Calu3 (cell line): ENCODE measurements at regions not wholly inside any gene's neighbourhood (a gene's known extent, or its start where the extent isn't known, plus 50 kb on each side); places are given as distances from the start of the nearest gene placed in this dataset.

Experiments used
- BruUV-seq: library from RNA; stranded (reverse); fragments of 400-500 nt; replicated peaks from 2 replicates; lab custom pipeline; 2021; lab: Mats Ljungman, UMichigan
- CTCF ChIA-PET: fragments of 300-600 bp; sonication (Branson Sonifier 250); formaldehyde crosslinking; loops from one replicate; lab custom pipeline; 2022; ENCODE audit warnings: antibody characterized with exemption; lab: Charles Lee
- DNase-seq: peaks from one replicate; pipeline ENCODE4 v3.0.0; 2022
- H3K27ac Mint-ChIP-seq: one replicate; pipeline ENCODE4 v1.8.0; 2022; ENCODE audit warnings: mixed read lengths; ENCODE audit not compliant: unreplicated experiment
- H3K27me3 Mint-ChIP-seq: one replicate; pipeline ENCODE4 v1.8.0; 2022; ENCODE audit warnings: mixed read lengths; ENCODE audit not compliant: unreplicated experiment
- H3K36me3 Mint-ChIP-seq: one replicate; pipeline ENCODE4 v1.8.0; 2022; ENCODE audit warnings: mild to moderate bottlenecking, moderate library complexity, mixed read lengths; ENCODE audit not compliant: insufficient read depth, unreplicated experiment
- H3K4me1 Mint-ChIP-seq: one replicate; pipeline ENCODE4 v1.8.0; 2022; ENCODE audit warnings: mild to moderate bottlenecking, low read depth, mixed read lengths; ENCODE audit not compliant: unreplicated experiment
- H3K4me3 Mint-ChIP-seq: one replicate; pipeline ENCODE4 v1.8.0; 2022; ENCODE audit warnings: mild to moderate bottlenecking, low read depth, moderate library complexity, mixed read lengths; ENCODE audit not compliant: unreplicated experiment
- H3K9me3 Mint-ChIP-seq: one replicate; pipeline ENCODE4 v1.8.0; 2022; ENCODE audit warnings: low read depth, mixed read lengths; ENCODE audit not compliant: unreplicated experiment
- intact Hi-C: fragments of 100-400 bp; cut with micrococcal nuclease; formaldehyde crosslinking; loops from one replicate; pipeline ENCODE4 v1.10.0; 2022; ENCODE audit not compliant: unreplicated experiment
- TF ChIP-seq, protein P1 (sequence below): fragments of 200-600 bp; IDR thresholded peaks from one replicate; pipeline ENCODE4 v1.8.0; 2022; ENCODE audit warnings: antibody characterized with exemption; ENCODE audit not compliant: unreplicated experiment

DNA sequence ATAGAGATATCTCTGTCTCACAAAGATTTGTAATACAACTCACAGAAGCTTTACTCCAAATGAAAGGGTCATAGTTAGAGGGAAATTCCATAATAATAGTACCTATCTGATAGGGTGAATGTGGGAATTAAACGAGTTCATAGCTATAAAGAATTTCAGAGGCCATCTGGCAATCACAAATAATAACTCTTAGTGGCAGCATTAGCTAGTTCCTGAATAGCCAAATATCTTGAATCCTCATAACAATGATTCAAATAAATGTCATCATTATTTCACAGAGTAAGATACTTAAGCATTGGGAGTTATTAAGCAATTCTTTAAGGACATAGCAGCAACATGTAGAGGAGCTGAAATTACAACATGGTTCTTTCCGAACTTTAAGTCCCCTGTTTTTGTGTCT, 1265.0 kb upstream of the PIK3C3 start:
- CTCF ChIA-PET = no interaction called here
- H3K4me1 Mint-ChIP-seq = no peaks in the 10 kb centered on the region
- no TSS peak for BruUV-seq
- intact Hi-C loops = no loop called here
- no peak overlapping the region for H3K27ac Mint-ChIP-seq
- TF ChIP-seq, protein P1, sequence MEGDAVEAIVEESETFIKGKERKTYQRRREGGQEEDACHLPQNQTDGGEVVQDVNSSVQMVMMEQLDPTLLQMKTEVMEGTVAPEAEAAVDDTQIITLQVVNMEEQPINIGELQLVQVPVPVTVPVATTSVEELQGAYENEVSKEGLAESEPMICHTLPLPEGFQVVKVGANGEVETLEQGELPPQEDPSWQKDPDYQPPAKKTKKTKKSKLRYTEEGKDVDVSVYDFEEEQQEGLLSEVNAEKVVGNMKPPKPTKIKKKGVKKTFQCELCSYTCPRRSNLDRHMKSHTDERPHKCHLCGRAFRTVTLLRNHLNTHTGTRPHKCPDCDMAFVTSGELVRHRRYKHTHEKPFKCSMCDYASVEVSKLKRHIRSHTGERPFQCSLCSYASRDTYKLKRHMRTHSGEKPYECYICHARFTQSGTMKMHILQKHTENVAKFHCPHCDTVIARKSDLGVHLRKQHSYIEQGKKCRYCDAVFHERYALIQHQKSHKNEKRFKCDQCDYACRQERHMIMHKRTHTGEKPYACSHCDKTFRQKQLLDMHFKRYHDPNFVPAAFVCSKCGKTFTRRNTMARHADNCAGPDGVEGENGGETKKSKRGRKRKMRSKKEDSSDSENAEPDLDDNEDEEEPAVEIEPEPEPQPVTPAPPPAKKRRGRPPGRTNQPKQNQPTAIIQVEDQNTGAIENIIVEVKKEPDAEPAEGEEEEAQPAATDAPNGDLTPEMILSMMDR = no peak
- no peaks in the 10 kb centered on the region for H3K36me3 Mint-ChIP-seq
- no peaks in the 10 kb centered on the region for H3K27me3 Mint-ChIP-seq
- H3K9me3 Mint-ChIP-seq = peaks cover 8% of the 10 kb centered on the region
- H3K4me3 Mint-ChIP-seq = no peak overlapping the region
- no peak for DNase-seq

DNA sequence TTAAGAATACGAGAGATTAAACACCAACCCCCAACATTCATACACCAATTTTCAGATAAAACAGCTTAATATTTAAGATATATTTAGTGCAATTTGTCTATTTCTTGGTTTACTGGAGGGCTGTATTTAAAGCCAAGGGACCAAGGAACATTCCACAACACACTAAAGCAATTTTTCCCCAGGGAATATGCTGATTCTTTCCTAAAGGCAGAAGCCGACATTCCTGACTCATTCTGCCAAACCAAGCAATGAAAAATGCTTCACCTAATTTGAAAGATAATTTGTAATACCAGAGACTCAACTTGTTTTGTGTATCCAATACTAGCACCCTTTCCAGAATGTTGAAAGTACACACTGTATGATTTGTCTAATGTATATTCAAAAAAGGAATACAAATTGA, 1267.6 kb upstream of the PIK3C3 start:
- TF ChIP-seq, protein P1 = no peak
- Mint-ChIP-seq H3K4me1 (no peaks in the 10 kb centered on the region), H3K9me3 (peaks cover 14% of the 10 kb centered on the region), H3K27me3 (no peaks in the 10 kb centered on the region), H3K27ac (no peak overlapping the region), H3K4me3 (no peak overlapping the region), H3K36me3 (no peaks in the 10 kb centered on the region)
- CTCF ChIA-PET = no interaction called here
- DNase-seq = no peak
- intact Hi-C loops = no loop called here
- no TSS peak for BruUV-seq

DNA sequence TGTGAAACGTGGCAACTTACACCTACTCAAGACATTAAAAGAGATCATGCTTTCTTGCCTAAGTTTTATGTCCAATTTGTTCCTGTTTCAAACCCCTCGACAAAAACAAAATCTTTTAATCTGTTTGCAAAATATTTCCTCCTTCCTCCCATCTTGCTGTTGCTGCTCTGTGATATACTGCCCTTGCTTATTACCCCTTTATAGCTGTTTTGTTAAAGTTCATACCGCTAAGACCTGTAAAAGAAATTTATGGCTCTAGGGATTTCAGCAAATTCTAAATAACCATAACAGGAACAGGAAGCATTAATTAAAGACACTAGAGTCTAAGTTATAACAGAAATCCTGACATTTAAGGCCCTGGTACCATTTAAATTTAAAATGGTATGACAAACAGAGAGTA, 1268.2 kb upstream of the PIK3C3 start:
- no peaks in the 10 kb centered on the region for H3K36me3 Mint-ChIP-seq

DNA sequence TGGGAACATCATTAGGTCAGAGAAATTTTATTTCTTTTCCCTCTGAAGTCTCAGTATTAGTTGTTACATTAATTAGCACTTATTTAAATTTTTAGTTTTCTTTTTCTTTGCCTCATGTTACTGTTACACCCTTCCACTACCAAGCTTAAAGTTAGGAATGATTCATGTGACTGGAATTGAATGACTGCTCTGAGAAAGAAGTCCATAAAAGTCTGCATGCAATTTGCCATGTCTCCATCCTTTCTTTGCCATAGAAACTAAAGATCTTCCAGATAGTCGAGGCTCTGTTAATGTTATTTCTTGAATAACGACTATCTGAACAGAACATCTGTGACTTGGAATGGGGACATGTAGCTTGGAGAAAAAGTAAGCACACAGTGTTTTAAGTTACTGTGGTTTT, 1269.8 kb upstream of the PIK3C3 start:
- no TSS peak for BruUV-seq
- TF ChIP-seq, protein P1 = no peak
- H3K4me3 Mint-ChIP-seq = no peak overlapping the region
- peaks cover 16% of the 10 kb centered on the region for H3K9me3 Mint-ChIP-seq
- no peaks in the 10 kb centered on the region for H3K4me1 Mint-ChIP-seq
- H3K36me3 Mint-ChIP-seq = no peaks in the 10 kb centered on the region
- no peak overlapping the region for H3K27ac Mint-ChIP-seq
- CTCF ChIA-PET = no interaction called here
- no peaks in the 10 kb centered on the region for H3K27me3 Mint-ChIP-seq
- intact Hi-C loops = no loop called here
- no peak for DNase-seq

More for the DNA sequence above, 1268.2 kb upstream of the PIK3C3 start:
- no TSS peak for BruUV-seq
- TF ChIP-seq, protein P1 = no peak
- H3K4me3 Mint-ChIP-seq = no peak overlapping the region
- CTCF ChIA-PET = no interaction called here
- no peak for DNase-seq
- no peaks in the 10 kb centered on the region for H3K27me3 Mint-ChIP-seq
- H3K4me1 Mint-ChIP-seq = no peaks in the 10 kb centered on the region
- intact Hi-C loops = no loop called here
- H3K9me3 Mint-ChIP-seq = peaks cover 16% of the 10 kb centered on the region
- H3K27ac Mint-ChIP-seq = no peak overlapping the region

DNA sequence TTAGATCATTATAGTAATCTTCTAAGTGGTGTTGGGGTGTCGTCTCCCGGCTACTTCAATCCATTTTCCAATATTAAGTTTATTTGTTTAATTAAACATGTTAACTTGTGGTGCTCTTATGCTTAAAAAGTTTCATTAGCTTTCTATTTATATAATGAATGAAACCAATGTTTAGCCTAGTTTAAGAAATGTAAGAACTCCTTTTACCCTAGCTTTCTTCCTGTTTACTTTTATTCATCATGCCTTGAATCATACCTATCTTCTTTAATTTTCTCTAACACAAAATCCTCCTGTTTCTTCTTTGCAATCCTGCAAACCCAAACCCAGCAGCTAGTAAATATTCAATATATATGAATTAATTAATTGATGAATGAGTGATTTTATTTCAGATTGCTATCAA, 1276.7 kb upstream of the PIK3C3 start:
- BruUV-seq = no TSS peak
- CTCF ChIA-PET = no interaction called here
- H3K9me3 Mint-ChIP-seq = peaks cover 7% of the 10 kb centered on the region

More for the DNA sequence above, 1276.7 kb upstream of the PIK3C3 start:
- TF ChIP-seq, protein P1 = no peak
- Mint-ChIP-seq H3K4me3 (no peak overlapping the region), H3K4me1 (no peaks in the 10 kb centered on the region), H3K27me3 (no peaks in the 10 kb centered on the region), H3K36me3 (no peaks in the 10 kb centered on the region), H3K27ac (no peak overlapping the region)
- DNase-seq = no peak
- intact Hi-C loops = no loop called here
